DMS53 treated with DMSO at 0.1 percent for 48 hours (cell line): ENCODE measurements at regions not wholly inside any gene's neighbourhood (a gene's known extent, or its start where the extent isn't known, plus 50 kb on each side); places are given as distances from the start of the nearest gene placed in this dataset.
"Not testable (repeated sequence)": the region's sequence is repeated elsewhere in the genome, so short reads cannot be mapped to it uniquely, and the experiment has no call there.

Experiments used
- DNase-seq: peaks from one replicate; lab custom pipeline; 2025; ENCODE audit not compliant: unreplicated experiment; lab: John Stamatoyannopoulos, UW

DNA sequence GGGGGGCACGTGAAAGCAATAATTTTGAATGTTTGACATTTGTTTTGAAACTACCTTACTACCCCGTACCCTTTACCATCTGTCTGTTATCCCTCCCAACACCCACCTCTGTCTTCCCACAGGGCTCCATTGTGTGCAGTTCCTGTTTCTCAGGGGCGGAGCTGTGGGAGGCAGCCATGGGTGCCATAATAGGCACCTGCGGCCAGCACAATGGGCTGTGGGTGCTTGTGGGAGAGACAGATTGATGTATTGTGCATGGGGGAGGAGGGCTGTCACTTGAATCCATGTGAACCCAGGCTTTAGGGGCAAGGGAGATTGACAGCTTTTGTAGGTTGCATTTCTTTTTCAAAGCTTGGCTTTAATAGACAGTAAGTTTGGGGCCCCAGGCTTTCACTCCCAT is 122.6 kb upstream of the CXorf66 start:
- DNase-seq, result no peak

DNA sequence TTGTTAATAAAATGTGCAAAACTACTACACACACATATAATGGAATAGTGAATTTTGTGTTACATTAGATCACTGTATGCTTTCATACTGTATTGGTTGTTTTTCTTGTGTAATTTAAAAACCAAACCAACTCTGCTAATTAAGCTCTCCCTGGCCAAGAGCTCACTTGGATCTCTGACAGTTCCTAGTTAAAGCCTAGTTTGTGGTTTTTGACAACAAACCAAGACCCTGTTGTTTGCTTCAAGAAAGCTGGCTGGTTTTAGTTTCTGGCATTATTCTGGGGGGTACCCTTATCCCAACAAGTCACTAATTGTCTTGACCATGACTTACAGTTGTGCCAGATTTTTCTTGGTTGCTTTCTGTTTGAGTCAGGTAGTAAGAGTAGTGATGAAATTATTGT is 121.4 kb upstream of the CXorf66 start:
- DNase-seq, result no peak

DNA sequence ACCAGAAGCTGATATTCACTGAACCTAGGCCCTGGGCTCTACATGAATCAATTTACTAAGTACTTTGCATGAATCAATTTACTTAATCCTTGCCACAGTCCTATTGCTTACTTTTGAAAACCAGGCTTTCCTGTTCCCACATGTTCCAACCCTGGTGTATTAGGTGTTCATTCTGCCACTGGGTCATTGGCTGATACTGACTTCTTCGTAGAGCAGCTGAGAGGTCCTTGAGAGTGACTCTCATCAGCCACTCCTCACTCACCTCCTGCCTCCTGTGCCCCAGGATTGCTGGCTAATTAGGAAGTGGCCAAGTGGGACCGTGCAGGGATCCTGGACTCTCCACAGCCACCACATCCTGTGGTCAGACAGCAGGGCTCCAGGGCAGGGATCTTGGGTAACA is 109.5 kb upstream of the CXorf66 start:
- not testable (repeated sequence) for DNase-seq

DNA sequence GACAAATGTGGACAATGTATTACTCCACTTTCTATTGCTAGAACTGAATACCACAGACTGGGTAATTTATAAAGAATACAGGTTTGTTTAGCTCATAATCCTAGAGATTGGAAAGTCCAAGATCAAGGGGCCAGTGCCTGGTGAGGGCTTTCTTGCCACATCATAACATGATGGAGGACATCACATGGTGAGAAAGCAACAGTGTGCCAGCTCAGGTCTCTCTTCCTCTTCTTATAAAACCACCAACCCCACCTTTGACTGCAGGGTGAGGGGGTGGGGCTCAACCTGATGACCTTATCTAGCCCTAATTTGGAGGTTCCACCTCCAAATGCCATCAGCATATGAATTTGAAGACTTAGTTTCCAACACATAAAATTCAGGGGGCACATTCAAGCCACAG is 105.7 kb upstream of the CXorf66 start:
- DNase-seq, result no peak

DNA sequence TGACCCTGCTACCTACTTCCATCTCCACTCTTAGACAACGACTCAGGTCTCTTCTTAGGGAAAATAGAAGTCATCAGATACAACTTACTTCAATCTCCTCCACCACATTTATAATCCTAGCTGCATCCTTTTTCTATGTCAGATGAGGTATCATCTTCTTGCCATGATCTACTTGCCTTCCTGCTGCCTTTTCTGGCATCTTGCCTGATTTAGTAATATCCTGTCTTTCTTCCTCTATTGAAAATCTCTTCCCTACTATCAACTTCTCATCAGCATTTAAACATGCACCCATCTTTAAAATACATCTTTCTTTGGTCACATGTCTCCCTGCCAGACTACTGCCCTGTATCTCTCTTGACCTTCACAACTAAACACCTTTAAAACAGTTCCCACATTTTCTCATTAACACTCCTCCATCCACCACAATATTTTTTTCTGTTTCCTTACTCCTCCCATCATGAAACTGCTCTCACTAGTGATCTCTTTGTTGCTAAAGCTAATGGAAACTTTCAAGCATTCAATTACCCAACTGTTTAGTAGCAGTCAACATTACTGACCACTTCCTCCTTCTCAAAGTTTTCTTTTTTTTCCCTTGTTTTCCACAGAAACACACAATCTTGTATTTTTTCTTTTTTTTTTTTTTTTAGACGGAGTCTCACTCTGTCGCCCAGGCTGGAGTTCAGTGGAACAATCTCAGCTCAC is 100.8 kb upstream of the CXorf66 start:
- no peak for DNase-seq

DNA sequence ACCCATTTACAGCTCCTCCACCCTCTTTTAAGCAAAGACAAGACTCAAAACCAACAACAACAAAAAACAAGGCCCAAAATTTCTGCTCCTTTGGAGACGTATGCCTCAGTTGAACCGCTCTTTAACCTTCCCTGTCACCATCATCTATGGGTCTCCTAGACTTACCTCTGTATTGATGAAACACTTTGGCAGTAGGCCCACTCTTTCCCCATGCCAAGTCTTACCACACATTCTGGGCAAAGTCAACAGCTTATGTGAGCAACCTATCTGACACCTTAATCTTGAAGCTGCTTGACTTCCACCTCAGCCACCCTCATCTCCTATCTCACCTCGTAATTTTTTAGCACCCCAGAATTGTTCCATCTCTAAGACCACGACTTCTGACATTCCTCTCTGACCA is 99.7 kb upstream of the CXorf66 start:
- DNase-seq, result no peak

DNA sequence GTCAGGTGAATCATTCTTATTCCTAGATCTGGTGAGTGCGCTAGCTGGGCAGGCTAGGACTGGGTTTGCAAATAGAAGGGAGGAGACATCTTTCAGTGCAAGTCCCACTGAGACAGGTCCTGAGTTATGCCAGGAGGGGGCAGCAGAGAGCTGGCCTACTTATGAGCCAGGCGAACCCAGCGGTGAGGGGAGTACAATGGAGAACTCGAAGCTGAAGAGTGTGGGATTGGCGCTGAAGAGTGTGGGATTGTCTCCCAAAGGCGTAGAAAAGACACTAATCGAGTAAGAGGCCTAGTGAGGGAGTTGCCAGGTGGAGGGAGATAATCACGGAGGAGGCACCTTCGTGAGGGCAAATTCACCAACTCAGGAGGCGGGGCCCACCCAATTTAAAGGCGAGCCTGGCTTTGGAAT is 91.7 kb upstream of the CXorf66 start:
- peak; percentile 67 for DNase-seq

DNA sequence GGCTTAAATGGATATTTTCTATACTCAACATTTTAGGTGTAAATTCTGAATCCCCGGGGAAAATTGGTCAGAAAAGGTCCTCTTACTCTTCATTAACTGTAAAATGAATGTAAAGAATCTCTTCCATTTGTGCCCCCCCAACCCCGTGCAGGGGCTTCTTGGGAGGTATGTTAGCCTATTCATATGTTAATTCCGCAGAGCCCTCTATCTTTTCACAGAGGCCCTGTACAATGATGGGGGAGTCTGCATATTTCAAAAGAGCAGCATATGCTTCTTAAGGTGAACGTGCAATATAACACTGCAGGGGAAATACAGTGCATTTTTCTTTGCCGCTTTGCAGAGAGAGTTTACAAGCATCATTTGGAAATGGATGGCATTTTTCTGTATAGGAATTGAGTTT is 88.5 kb upstream of the CXorf66 start:
- no peak for DNase-seq

DNA sequence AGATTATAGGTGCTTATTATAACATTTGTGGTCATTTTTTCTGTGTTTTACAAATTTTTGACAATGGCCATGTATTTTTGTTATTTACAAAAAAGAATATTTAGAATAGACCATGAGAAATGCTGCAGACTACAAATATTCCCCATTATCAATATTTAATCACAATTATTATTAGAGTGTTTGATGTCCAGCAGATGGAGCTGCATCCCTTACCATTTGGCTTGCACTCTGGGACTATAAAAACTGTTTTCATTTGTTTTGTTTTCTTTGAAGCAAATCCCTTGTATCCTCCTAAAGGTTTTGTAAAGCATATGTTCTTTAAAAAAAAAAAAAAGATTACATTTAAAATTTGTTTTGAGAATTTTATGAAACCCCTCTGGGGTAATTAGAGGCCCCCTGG is 85.6 kb upstream of the CXorf66 start:
- peak; percentile 10 for DNase-seq

DNA sequence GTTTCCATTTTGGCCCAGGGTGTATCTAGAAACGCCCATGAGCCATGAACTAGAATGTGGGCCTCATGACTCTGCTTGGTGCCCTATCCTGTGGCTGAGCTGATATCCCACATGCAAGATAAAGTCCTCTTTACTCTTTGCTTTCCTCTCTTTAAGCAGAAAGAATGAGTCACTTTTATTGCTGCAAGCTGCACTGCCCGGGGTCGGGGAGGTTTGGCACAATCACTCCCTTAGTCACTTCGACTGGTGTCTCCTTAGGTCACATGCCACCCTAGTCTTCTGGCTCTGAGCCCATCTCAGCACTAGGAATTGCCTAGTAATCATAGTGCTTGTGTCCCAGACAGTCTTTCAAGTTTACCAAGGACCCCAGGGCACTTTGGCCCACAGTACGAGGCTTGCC is 75.1 kb upstream of the CXorf66 start:
- no peak for DNase-seq

DNA sequence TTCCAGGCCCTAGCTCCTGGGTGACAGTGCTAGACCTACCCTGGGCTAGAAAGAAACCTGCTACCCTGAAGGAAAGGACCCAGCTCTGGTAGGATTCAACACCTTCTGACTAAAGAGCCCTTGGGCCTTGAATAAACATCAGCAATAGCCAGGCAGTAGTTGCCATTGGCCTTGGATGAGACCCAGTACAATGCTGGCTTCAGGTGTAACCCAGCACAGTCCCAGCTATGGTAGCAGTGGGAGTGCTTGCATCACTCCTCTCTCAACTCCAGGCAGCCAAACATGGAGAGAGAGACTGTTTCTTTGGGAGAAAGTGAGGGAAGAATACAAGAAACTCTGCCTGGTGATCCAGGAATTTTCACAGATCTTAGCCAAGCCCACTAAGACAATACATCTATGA is 73.5 kb upstream of the CXorf66 start:
- DNase-seq, result no peak

DNA sequence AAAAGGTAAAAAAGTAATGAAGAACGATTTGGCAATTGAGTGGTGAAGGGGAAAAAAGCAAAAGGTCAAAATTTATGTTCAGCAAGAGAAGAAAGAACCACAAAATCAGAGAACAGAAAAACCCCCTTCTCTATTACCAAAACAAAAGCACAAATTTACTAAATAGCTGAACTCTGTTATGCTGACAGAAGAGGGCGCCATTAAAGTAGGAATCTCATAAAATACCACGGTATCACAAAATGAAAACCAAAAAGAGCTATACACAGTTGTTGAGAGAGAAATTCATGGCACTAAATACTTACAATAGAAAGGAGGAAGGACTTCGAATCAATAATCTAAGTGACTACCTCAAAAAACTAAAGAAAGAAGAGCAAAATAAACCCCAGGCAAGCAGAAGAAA is 69.6 kb upstream of the CXorf66 start:
- peak; percentile 12 for DNase-seq

DNA sequence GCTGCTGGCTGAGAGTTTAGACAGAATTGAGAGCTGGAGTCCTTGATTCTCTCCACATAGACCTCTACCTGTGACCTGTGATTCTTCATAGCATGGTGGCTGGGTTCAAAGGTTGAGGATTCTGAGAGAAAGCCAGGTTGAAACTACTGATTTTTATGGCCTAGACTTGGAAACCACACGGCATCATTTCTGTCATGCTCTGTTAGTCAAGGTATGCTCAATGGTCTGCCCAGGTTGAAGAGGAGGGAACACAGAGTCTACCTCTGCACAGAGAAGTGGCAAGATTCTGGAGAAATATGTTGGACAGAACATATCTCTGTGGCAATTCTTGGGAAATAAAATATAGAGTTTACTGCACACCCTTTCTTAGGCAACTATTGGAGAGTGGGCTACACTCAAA is 57.2 kb upstream of the CXorf66 start:
- no peak for DNase-seq

DNA sequence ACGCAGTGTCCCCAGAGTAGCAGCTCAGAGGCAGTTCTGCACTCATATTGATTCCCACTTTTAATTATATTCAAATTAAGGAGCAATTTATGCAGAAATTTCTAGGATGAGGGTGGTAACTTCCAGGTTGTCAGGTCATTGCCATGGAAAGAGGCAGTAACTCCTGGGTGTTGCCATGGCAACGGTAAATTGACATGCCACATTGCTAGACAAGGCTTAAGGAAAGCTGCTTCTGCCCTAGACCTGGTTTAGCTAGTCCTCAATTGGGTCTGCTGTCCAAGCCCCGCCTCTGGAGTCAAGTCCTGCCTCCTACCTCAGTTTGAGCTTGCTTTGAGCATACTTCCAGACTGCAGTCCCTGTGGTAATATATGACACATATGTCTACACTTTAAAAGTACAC is 53.8 kb upstream of the CXorf66 start:
- DNase-seq, result not testable (repeated sequence)
